ENCODE measurements at regions not wholly inside any gene's neighbourhood (a gene's known extent, or its start where the extent isn't known, plus 50 kb on each side); places are given as distances from the start of the nearest gene placed in this dataset.

DNA sequence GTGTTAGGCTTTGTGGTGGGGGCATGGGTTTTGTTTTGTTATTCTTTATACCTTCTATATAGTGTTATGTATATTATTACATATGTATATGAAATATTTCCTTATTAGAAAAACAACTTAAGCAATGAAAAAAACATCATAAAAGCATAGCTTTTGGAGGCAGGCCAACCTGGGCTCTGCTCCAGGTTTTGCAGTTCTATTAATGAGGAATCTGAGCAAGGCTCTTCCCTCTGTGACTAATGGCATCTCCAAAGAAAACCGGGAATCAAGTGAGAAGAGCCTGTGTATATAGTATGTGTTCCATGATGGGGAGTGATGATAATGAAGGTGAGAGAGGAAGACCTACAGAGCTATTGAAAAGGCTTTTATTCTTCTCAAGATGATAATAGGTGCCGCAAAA, 291.1 kb downstream of the CLIC5 start:
- TF ChIP-seq POLR2AphosphoS5 (IDR thresholded peaks at IDR 0.05) (no peak), EP300 (IDR thresholded peaks at IDR 0.05) (no peak)
- TF ChIP-seq, protein P1, sequence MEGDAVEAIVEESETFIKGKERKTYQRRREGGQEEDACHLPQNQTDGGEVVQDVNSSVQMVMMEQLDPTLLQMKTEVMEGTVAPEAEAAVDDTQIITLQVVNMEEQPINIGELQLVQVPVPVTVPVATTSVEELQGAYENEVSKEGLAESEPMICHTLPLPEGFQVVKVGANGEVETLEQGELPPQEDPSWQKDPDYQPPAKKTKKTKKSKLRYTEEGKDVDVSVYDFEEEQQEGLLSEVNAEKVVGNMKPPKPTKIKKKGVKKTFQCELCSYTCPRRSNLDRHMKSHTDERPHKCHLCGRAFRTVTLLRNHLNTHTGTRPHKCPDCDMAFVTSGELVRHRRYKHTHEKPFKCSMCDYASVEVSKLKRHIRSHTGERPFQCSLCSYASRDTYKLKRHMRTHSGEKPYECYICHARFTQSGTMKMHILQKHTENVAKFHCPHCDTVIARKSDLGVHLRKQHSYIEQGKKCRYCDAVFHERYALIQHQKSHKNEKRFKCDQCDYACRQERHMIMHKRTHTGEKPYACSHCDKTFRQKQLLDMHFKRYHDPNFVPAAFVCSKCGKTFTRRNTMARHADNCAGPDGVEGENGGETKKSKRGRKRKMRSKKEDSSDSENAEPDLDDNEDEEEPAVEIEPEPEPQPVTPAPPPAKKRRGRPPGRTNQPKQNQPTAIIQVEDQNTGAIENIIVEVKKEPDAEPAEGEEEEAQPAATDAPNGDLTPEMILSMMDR (IDR thresholded peaks at IDR 0.05), result no peak

Measured in sigmoid colon (tissue), 4 donors.